ENCODE measurements at regions not wholly inside any gene's neighbourhood (a gene's known extent, or its start where the extent isn't known, plus 50 kb on each side); places are given as distances from the start of the nearest gene placed in this dataset.

DNA sequence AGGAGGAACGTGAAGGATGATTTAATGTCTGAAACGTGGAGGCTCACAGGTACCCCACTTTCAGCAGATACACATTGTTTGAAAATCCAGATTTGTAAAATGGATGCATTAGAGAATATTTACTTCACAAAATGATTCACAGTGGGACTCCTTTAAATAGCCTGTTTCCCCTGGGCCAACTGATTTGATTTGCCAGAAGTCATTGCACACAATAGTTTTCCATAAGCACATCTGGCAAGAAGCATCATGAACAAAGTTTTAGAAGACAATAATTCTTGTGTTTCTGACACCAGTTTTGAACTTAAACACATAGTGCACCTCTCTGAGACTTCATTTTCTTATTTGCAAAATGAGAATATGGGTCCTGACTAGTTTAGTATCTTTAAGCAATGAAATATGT is 451.4 kb upstream of the SLC14A2 start:
- H3K27ac Mint-ChIP-seq, result no peak overlapping the region
- ATAC-seq (ENCODE audit: low read depth) (no peak), DNase-seq (no peak)
- H3K4me1 Mint-ChIP-seq, result peaks cover 11% of the 10 kb centered on the region
- TF ChIP-seq CTCF (IDR thresholded peaks at IDR 0.05), result no peak
- POLR2A ChIA-PET, result no interaction called here
- H3K9me3 Mint-ChIP-seq, result no peaks in the 10 kb centered on the region
- no peaks in the 10 kb centered on the region for H3K27me3 Mint-ChIP-seq
- CTCF ChIA-PET, result interaction anchor here (1.8 kb wide), 1 partner anchor 50 kb away, joined by 6 read pairs; no protein-coding TSS in a partner anchor
- H3K36me3 Mint-ChIP-seq (ENCODE audit: low read depth), result no peaks in the 10 kb centered on the region
- intact Hi-C loops (cut with micrococcal nuclease), result loop anchor here (2.0 kb wide), 1 partner anchor 13 kb away; no protein-coding TSS in a partner anchor
- no peak overlapping the region for H3K4me3 Mint-ChIP-seq

- TF ChIP-seq CTCF (IDR thresholded peaks at IDR 0.05), result no peak
- ATAC-seq (ENCODE audit: low read depth) (no peak), DNase-seq (no peak)
- intact Hi-C loops (cut with micrococcal nuclease), result no loop called here
- Mint-ChIP-seq H3K9me3 (no peaks in the 10 kb centered on the region), H3K27me3 (no peaks in the 10 kb centered on the region), H3K36me3 (ENCODE audit: low read depth) (no peaks in the 10 kb centered on the region), H3K27ac (no peak overlapping the region), H3K4me1 (peaks cover 11% of the 10 kb centered on the region), H3K4me3 (no peak overlapping the region)
- ChIA-PET CTCF (interaction anchor here (1.8 kb wide), 1 partner anchor 49 kb away, joined by 6 read pairs; no protein-coding TSS in a partner anchor), POLR2A (no interaction called here)
Measured at GRCh38 chr18:45164551-45164950, 450.7 kb upstream of the SLC14A2 start.

GRCh38 chr18:45165176-45165713 is 450.0 kb upstream of the SLC14A2 start:
- ATAC-seq (ENCODE audit: low read depth), result no peak
- no peaks in the 10 kb centered on the region for H3K36me3 Mint-ChIP-seq (ENCODE audit: low read depth)
- no peaks in the 10 kb centered on the region for H3K9me3 Mint-ChIP-seq
- peaks cover 11% of the 10 kb centered on the region for H3K4me1 Mint-ChIP-seq
- CTCF ChIA-PET, result no interaction called here
- no peak overlapping the region for H3K4me3 Mint-ChIP-seq
- no peak for TF ChIP-seq CTCF (IDR thresholded peaks at IDR 0.05)
- POLR2A ChIA-PET, result no interaction called here
- no peaks in the 10 kb centered on the region for H3K27me3 Mint-ChIP-seq
- H3K27ac Mint-ChIP-seq, result no peak overlapping the region
- no peak for DNase-seq
- intact Hi-C loops (cut with micrococcal nuclease), result no loop called here

DNA sequence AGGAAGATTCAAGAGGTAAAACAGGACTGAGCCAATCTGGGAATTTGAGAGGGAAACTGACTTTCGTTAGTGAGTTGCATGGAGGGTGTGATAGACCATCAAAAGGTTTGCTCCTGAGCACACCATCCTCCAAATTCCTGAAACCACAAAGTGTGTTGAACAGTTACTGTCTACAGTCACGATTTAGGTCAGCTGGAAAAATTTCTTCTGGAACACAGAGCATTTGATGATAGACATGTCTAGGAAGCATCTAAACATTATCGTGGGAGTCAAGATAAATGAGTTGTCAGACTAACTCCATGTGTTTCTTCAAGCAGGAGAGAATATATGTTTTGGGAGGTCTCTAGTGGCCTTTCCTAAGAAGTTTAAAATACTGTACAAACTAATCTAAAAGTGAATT is 449.4 kb upstream of the SLC14A2 start:
- intact Hi-C loops (cut with micrococcal nuclease), result no loop called here
- ATAC-seq (ENCODE audit: low read depth) (no peak), DNase-seq (no peak)
- TF ChIP-seq CTCF (IDR thresholded peaks at IDR 0.05), result no peak
- peaks cover 11% of the 10 kb centered on the region for H3K4me1 Mint-ChIP-seq
- ChIA-PET POLR2A (no interaction called here), CTCF (no interaction called here)
- no peaks in the 10 kb centered on the region for H3K27me3 Mint-ChIP-seq
- H3K4me3 Mint-ChIP-seq, result no peak overlapping the region
- H3K36me3 Mint-ChIP-seq (ENCODE audit: low read depth), result no peaks in the 10 kb centered on the region
- H3K9me3 Mint-ChIP-seq, result no peaks in the 10 kb centered on the region
- H3K27ac Mint-ChIP-seq, result no peak overlapping the region

DNA sequence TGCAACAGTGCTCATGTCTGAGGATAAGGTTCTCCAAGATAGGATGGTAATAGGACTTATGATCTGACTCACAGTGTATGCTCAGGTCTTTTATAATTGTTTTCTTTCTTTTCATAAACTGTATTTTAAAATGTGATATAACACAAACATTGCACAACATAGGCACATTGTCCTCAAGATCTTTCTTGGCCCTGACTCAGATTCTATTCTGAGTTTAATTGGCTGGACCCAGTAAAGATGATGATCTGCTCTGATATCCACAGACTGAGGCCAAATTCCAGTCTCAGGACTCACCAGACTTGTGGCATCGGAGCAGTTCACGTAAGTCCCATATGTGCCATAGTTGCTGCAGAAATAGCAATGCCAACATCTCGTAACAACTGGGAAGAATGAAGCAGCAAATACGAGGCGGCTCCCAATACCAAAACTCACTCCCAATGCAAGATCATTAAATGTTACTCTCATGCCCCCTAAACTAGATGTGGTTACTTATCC is 448.9 kb upstream of the SLC14A2 start:
- Mint-ChIP-seq H3K4me1 (peaks cover 11% of the 10 kb centered on the region), H3K27ac (no peak overlapping the region), H3K4me3 (no peak overlapping the region), H3K9me3 (no peaks in the 10 kb centered on the region), H3K27me3 (no peaks in the 10 kb centered on the region), H3K36me3 (ENCODE audit: low read depth) (no peaks in the 10 kb centered on the region)
- ChIA-PET CTCF (no interaction called here), POLR2A (no interaction called here)
- DNase-seq (no peak), ATAC-seq (ENCODE audit: low read depth) (no peak)
- no peak for TF ChIP-seq CTCF (IDR thresholded peaks at IDR 0.05)
- intact Hi-C loops (cut with micrococcal nuclease), result no loop called here
